Large intestine (tissue), 3 donors: ENCODE measurements at regions not wholly inside any gene's neighbourhood (a gene's known extent, or its start where the extent isn't known, plus 50 kb on each side); places are given as distances from the start of the nearest gene placed in this dataset.

Experiments used
- DNase-seq, 2 donors: peaks; one replicate each; pipeline versions ENCODE4 v3.0.0 to v3.0.0-alpha.2; 2013
- H3K27ac ChIP-seq: one replicate; pipeline ENCODE4 v1.5.1; 2013; ENCODE audit warnings: low read length
- H3K27me3 ChIP-seq: 2 replicates; pipeline ENCODE4 v1.6.1; 2013; ENCODE audit warnings: low read length; ENCODE audit not compliant: control insufficient read depth, insufficient read depth
- H3K36me3 ChIP-seq: 2 replicates; pipeline ENCODE4 v1.6.1; 2013; ENCODE audit warnings: low read length; ENCODE audit not compliant: control insufficient read depth, insufficient read depth
- H3K4me1 ChIP-seq: one replicate; pipeline ENCODE4 v1.6.1; 2013; ENCODE audit warnings: low read length; ENCODE audit not compliant: control insufficient read depth, insufficient read depth
- H3K4me3 ChIP-seq: one replicate; pipeline ENCODE4 v1.5.1; 2013; ENCODE audit warnings: low read length
- H3K9me3 ChIP-seq: one replicate; pipeline ENCODE4 v1.6.1; 2013; ENCODE audit warnings: mild to moderate bottlenecking, low read depth, low read length, moderate library complexity; ENCODE audit not compliant: control insufficient read depth
- WGBS: methylation state at CpG from one replicate; pipeline ENCODE4 v1.1.5; 2013; ENCODE audit warnings: low lambda C conversion rate; ENCODE audit not compliant: insufficient coverage; 5-methylcytosine and 5-hydroxymethylcytosine counted together

DNA sequence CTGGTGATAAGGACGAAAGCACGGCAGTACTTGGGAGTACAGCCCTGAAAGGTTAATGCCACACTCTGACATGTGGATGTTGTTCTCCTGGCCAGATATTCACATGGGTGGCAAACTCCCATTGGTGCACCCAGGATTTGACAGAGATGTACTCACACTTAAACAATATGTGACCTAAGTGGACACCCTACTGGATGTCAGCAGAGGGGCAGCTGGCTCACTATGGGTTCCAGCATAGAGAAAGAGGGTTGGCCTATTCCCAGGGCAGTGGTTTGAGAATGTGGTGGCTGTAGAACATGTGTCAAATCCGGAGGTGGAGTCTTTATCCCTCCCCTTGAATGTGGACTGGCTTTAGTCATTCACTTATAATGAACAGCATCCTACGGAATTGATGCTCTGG lies 333.2 kb downstream of the DHX35 start:
- Histone ChIP-seq H3K4me1 (no peaks in the 10 kb centered on the region), H3K36me3 (no peaks in the 10 kb centered on the region), H3K9me3 (no peaks in the 10 kb centered on the region), H3K4me3 (no peak overlapping the region), H3K27ac (no peak overlapping the region), H3K27me3 (peaks cover 2% of the 10 kb centered on the region)
- no peak for DNase-seq
- no CpG with 5 or more reads among the region's 4 CpGs for WGBS

DNA sequence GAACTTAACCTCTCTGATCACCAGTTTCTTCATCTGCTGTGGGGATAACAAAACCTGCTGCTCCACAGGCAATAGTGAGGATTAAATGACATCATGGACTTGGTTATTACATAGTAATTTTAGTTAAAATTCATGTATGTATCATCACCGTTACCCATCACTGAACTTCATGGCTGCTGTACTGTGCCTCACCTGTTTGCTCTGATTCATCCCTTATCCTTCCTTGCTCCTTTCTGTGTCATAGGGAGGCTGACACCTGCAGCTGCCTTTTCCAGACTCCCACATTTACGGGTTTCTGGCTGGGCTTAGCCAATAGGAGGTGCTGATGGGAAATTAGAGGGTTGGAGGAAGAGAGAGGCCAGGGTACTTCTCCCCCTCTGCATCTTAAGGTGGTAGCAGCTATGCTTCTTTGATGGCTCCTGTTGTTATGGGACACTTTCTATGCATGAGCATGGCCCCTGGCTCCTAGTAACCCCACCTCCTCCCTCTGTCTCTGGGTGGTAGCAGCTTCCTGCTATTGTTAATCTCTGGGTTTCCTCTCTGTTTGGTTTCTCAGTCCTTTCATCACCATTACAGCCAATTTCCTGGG lies 332.1 kb downstream of the DHX35 start:
- Histone ChIP-seq H3K9me3 (no peaks in the 10 kb centered on the region), H3K27me3 (peaks cover 2% of the 10 kb centered on the region), H3K4me1 (no peaks in the 10 kb centered on the region), H3K36me3 (no peaks in the 10 kb centered on the region), H3K27ac (no peak overlapping the region), H3K4me3 (no peak overlapping the region)
- DNase-seq, result no peak
- no CpG with 5 or more reads among the region's 2 CpGs for WGBS

DNA sequence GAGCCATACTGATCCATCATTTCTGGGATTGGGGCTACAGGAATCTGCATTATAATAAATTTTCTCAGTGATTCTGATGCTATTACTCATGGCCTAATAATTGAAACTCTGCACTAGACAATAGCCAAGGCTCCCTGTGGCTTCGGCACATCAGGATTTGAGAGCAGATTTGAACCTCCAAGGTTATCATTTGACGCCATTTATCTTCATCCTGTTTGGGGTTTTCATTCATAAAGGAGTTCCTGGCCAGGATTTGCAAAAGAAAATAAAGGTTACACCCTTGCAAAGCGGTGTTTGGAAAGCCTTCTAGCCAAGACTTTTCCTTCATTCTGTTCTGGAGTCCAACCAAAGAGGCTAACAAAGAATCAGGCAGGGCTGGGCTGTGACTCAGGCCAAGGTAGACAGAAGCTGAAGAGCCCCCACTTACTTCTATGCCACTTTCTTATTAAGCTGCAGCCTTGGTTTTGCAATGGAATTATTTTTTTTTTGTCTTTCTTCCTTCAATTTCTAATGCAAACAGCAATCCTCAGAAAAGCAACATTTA lies 330.1 kb downstream of the DHX35 start:
- H3K9me3 ChIP-seq, result no peaks in the 10 kb centered on the region
- no peaks in the 10 kb centered on the region for H3K36me3 ChIP-seq
- no peak overlapping the region for H3K27ac ChIP-seq
- no peak overlapping the region for H3K4me3 ChIP-seq
- no peaks in the 10 kb centered on the region for H3K4me1 ChIP-seq
- peaks cover 2% of the 10 kb centered on the region for H3K27me3 ChIP-seq
- DNase-seq, result no peak
- WGBS, result no CpG with 5 or more reads among the region's 3 CpGs

DNA sequence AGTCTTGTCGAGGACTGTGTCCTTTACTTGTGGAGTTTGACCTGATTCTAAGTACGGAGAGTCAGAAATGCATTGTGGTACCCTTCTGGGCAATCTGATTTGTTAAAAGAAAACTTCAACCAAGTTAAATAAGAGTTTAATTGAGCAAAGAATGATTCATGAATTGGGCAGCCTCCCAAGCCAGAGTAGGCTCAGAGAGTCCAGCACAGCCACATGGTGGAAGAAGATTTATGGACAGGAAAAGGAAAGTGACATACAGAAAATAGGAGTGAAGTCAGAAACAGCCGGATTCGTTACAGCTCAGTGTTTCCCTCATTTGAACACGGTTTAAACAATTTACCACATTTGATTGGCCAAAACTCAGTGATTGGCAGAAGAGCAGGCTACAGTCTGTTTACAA lies 329.2 kb downstream of the DHX35 start:
- H3K4me3 ChIP-seq, result no peak overlapping the region
- peaks cover 2% of the 10 kb centered on the region for H3K27me3 ChIP-seq
- H3K27ac ChIP-seq, result no peak overlapping the region
- no peaks in the 10 kb centered on the region for H3K36me3 ChIP-seq
- H3K4me1 ChIP-seq, result no peaks in the 10 kb centered on the region
- no peaks in the 10 kb centered on the region for H3K9me3 ChIP-seq
- DNase-seq, result no peak
- 74% methylated on average over 3 of the region's 5 CpGs for WGBS

DNA sequence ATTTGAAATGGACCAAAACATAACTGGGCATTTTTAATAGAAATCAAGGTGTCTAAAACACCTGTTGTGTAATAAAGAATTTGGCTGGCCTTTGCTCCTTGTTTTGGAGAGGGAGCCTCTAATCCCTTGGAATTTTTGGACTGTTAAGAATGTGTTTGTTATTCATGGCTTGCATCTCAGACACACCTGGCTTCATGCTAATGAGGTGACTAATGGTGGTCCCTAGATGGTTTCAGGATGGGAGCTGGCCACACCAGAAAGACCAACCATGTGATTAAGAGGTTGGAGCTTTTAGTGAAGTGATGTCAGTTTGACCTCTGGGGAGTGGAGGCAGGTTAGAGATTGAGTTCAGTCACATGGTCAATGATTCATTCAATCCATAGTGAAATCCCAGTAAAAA lies 328.4 kb downstream of the DHX35 start:
- no peaks in the 10 kb centered on the region for H3K4me1 ChIP-seq
- H3K9me3 ChIP-seq, result no peaks in the 10 kb centered on the region
- H3K36me3 ChIP-seq, result no peaks in the 10 kb centered on the region
- H3K4me3 ChIP-seq, result no peak overlapping the region
- no peak for DNase-seq
- H3K27me3 ChIP-seq, result peaks cover 2% of the 10 kb centered on the region
- no peak overlapping the region for H3K27ac ChIP-seq

DNA sequence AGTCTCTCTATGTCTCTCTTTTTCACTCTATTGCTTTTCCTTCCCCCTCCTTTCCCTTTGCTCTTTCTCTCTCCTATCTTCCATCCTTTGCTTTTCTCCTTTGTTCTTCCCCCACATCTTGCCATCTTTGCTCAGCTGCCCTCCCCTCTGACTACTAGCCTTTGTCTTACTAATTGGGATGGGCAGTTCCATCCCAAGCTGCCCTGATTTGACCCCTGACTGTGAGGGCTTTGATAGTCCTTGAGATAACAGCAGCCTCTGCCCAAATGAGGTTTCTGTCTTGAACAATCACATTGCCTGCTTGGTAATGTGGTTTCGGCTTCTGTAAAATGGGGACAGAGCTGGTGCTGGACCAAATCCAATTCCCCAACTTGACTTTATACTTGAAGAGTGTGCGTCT lies 327.7 kb downstream of the DHX35 start:
- no peak for DNase-seq
- Histone ChIP-seq H3K4me3 (no peak overlapping the region), H3K36me3 (no peaks in the 10 kb centered on the region), H3K4me1 (no peaks in the 10 kb centered on the region), H3K9me3 (no peaks in the 10 kb centered on the region), H3K27ac (no peak overlapping the region), H3K27me3 (peaks cover 2% of the 10 kb centered on the region)
- no CpG with 5 or more reads among the region's 2 CpGs for WGBS

DNA sequence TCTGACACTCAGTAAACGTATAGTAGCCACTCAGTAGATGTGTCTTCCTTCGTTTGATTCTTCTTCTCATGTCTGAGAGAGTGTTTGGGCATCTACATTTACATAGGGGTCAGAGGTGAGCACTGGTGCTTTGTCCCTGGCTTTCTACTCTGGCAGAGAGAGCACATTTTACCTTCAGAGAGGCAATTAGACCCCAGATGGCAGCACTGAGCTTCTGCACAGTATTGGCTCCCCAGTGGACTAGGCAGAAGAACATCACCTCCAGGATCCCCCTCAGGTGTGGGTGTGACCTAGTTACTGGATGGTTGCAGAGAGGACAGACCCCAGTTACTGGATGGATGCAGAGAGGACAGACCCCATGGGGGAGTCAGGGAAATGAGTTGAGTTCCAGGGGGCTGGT lies 327.2 kb downstream of the DHX35 start:
- no peaks in the 10 kb centered on the region for H3K4me1 ChIP-seq
- H3K4me3 ChIP-seq, result no peak overlapping the region
- no peak overlapping the region for H3K27ac ChIP-seq
- DNase-seq, result peak in 1 of 2 donors; percentile 17
- H3K36me3 ChIP-seq, result no peaks in the 10 kb centered on the region
- WGBS, result 20% methylated on average over 1 of the region's 2 CpGs
- H3K27me3 ChIP-seq, result peaks cover 2% of the 10 kb centered on the region
- H3K9me3 ChIP-seq, result no peaks in the 10 kb centered on the region

DNA sequence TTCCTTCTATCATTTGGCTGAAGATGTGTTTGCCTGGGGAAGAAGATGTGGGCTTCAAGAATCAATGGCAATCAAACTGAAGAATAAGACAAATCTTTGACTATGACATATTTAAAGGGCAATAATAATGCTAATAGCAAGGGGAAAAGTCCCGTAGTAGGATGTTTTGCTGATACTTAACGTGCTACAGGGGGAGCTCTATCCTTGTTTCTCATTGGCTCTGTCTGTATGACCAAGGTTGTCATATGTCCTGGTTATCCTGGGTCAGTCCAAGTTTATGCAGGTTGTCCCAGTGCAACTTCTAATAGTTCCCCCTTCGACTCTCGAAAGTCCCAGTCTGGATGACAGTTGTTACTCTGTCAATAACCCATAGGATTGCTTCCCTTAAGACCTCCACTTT lies 321.3 kb downstream of the DHX35 start:
- WGBS, result 100% methylated on average over 1 of the region's 4 CpGs
- Histone ChIP-seq H3K27ac (no peak overlapping the region), H3K27me3 (peaks cover 2% of the 10 kb centered on the region), H3K4me3 (no peak overlapping the region), H3K4me1 (no peaks in the 10 kb centered on the region), H3K36me3 (no peaks in the 10 kb centered on the region), H3K9me3 (no peaks in the 10 kb centered on the region)
- DNase-seq, result no peak

DNA sequence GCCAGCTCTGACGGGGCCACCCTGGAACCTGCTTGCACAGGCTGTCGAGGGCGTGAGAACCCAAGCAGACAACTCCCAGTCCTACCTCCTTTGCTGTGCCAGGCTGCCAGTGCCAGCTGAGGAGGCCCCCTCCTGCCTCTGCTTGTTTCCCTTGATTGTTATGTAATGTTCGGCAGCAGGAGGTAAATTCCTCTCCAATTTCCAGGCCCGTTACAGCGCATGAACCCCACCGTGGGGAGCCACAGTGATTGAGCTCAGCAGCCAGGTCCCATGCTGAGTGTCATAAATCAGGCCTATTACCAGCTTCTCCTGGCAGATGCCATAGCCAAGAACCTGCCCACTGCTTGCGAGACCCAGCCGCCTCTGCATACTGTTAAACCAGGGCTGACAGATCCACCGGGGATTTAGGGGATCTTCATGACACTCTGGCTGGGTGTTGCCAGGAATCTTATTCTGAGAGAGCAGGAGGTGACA lies 320.5 kb downstream of the DHX35 start:
- peaks cover 2% of the 10 kb centered on the region for H3K27me3 ChIP-seq
- H3K4me3 ChIP-seq, result no peak overlapping the region
- H3K9me3 ChIP-seq, result no peaks in the 10 kb centered on the region
- no peaks in the 10 kb centered on the region for H3K36me3 ChIP-seq
- no peak overlapping the region for H3K27ac ChIP-seq
- no CpG with 5 or more reads among the region's 10 CpGs for WGBS
- no peak for DNase-seq
- no peaks in the 10 kb centered on the region for H3K4me1 ChIP-seq

DNA sequence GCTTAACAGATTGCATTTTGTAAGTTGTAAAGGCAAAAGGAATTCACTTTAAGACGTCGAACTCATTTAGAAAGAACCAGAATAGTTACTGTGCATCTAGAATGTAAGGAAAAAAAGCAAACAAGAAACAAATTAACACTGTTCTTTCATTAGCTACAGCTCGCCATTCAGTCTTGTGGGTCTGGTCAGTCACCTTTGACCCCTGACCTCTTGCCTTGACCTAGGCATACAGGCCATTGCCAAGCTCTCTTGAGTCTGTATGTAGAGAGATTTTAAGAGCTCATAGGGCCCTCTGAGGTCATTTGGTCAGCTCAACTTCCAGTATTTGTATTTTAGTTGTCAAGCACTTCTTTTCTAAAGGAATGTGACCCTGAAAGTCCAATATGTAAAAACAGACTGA lies 318.7 kb downstream of the DHX35 start:
- 94% methylated on average over 2 of the region's 3 CpGs for WGBS
- Histone ChIP-seq H3K9me3 (no peaks in the 10 kb centered on the region), H3K27me3 (peaks cover 2% of the 10 kb centered on the region), H3K4me1 (no peaks in the 10 kb centered on the region), H3K36me3 (no peaks in the 10 kb centered on the region), H3K4me3 (no peak overlapping the region), H3K27ac (no peak overlapping the region)
- no peak for DNase-seq

DNA sequence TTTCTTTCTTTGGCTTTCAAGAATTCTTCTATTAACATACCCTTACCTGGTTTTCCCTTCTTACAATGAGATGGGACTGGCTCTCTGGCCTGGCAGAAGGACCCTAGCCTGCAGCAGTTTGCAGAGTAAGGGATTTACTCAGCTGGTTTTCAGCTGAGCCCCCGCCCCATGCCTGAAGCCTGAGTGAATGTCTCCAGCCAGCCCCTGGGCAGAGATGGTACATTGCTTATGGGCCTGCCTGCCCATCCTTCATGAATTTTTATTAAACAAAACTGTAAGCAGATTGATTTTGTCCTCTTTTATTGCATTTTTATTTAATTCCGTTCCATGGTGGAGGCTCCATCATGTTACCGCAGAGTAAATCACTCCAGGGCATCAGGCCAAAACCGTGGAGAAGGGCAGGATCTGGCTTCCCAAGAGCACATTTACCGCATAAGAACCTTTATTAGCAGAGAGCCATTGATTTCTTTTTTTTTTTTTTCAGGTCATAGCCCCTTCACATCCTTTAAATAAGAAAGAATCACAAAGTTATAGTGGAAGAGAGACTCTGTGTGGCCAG lies 316.2 kb downstream of the DHX35 start:
- Histone ChIP-seq H3K27ac (no peak overlapping the region), H3K27me3 (peaks cover 2% of the 10 kb centered on the region), H3K4me3 (no peak overlapping the region), H3K9me3 (no peaks in the 10 kb centered on the region), H3K36me3 (no peaks in the 10 kb centered on the region), H3K4me1 (no peaks in the 10 kb centered on the region)
- 80% methylated on average over 1 of the region's 5 CpGs for WGBS
- DNase-seq, result no peak
